Left ventricle myocardium superior (tissue), 1 donor: ENCODE measurements at regions not wholly inside any gene's neighbourhood (a gene's known extent, or its start where the extent isn't known, plus 50 kb on each side); places are given as distances from the start of the nearest gene placed in this dataset. TPM values are rescaled to one million over a fixed set of nuclear protein-coding genes. Genes with fewer than 3 reads are reported as not detected.

Source experiments
- ATAC-seq: fragments of 200-7000 bp; cut with Tn5 transposase; one replicate; pipeline ENCODE4 v1.9.1; 2020; ENCODE audit warnings: mild to moderate bottlenecking, moderate library complexity
- DNase-seq: peaks from one replicate; pipeline ENCODE4 v3.0.0-alpha.2; 2020
- intact Hi-C: fragments of 100-400 bp; cut with micrococcal nuclease; formaldehyde crosslinking; loops from one replicate; pipeline ENCODE4 v1.11.0; 2022
- microRNA-seq: library from miRNA; unstranded; fragments of <30 nt; microRNA quantifications from one replicate; pipeline ENCODE4 v1.2.0, GENCODE V29; 2020; ENCODE audit warnings: borderline number of aligned reads
- donor health status: DM: no; HTN: yes; CAD: no; lungs with severe emphysema.

DNA sequence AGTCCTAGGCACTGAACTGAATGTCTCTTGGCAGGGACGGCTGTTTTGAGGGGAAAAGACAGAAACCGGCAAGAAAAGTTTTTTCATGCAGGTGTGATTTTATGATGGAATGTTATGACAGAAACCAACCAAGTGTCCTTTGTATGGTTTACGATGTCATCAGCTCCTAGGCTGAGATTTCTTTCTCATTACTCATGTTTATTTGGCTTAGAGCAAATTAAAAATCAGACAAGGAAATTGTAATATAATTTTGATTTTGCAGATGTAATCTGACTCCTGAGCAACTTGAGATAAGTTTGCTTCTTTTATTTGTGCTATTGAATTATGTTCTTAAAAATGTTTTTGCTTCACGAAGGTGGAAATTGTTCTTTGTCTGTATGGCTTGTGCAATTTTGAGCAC is 58.8 kb upstream of the MAP3K7 start:
- intact Hi-C loops = no loop called here
- no peak for ATAC-seq
- DNase-seq = no peak

DNA sequence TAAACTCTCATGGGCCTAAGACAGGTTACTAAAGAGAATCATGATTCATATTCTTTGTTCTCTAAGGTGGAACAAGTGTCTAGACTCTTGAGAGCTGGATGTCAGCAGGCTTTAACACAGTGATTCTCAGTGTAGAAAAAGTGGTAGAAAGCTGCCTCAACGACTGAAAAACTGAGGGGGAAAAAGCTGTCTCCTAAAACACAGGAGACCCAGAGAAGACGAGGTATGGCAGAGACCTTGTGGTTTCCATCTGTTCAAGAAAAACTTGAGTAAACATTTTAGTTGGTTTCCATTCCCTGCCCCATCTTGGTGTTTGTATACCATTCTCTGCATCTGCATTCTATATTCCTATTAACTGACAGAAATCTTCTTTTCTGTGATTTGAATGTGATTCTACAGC is 57.6 kb upstream of the MAP3K7 start:
- intact Hi-C loops = no loop called here
- ATAC-seq = no peak
- DNase-seq = no peak

DNA sequence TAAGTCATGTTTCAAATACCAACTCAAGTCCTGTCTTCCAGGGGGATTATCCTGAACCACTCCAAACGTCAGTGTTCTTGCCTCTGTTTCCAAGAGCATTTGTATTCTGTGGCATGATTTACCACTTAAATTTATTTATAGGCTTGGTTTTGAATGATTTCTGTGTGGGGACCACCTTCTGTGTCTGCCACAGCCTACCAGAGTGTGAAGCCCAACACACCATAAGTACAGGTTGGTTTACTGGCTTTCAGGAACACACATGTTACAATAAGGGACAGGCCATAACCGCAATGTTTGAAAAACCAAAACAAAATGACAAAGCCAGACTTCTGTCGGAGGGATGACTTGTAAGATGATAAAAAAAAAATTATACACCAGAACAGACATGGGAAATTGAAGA is 56.5 kb upstream of the MAP3K7 start:
- intact Hi-C loops = no loop called here
- no peak for DNase-seq
- no peak for ATAC-seq

DNA sequence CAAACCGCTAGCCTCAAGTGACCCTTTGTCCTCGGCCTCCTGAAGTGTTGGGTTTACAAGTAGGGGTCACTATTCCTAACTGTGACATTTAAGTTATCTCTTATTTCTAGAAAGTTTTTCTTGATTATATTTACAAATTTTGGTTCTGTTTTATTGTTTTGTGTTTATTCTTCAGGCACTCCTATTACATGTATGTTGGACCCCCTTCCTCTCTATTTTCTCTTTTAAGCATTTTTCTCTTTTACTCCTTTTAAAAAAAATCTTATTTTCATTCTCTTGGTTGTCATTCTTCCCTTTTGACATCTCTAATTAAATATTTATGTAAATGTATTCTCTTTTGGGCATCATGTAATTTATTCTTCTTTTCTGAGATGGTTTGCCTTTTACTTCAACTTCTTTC is 50.4 kb upstream of the MAP3K7 start:
- DNase-seq (no peak), ATAC-seq (no peak)
- intact Hi-C loops = no loop called here

Small RNA genes in the stretch of these regions (microRNA-seq; reads per million reads assigned to microRNA genes)
- gene MIR4643 = not detected
